ENCODE measurements at regions not wholly inside any gene's neighbourhood (a gene's known extent, or its start where the extent isn't known, plus 50 kb on each side); places are given as distances from the start of the nearest gene placed in this dataset.

DNA sequence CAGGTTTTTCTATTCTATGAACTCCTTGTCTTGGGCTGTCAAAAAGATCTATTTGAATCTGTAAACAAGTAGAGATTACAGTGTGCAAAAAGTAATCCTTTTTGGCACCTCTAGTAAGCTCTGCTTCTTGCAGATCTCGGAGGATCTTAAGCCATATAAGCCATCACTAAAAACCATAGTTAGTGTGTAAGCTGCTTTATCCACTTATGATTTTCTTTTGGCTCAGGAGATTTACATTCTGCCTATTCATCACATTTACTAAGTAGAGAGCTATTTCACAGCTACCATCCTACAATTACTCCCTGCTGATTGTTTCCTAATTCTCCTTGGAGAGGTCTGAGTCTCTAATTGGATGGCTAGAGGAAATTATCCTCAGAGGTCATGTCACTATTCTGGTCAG is 385.7 kb downstream of the AASDHPPT start:
- TF ChIP-seq, protein P1, sequence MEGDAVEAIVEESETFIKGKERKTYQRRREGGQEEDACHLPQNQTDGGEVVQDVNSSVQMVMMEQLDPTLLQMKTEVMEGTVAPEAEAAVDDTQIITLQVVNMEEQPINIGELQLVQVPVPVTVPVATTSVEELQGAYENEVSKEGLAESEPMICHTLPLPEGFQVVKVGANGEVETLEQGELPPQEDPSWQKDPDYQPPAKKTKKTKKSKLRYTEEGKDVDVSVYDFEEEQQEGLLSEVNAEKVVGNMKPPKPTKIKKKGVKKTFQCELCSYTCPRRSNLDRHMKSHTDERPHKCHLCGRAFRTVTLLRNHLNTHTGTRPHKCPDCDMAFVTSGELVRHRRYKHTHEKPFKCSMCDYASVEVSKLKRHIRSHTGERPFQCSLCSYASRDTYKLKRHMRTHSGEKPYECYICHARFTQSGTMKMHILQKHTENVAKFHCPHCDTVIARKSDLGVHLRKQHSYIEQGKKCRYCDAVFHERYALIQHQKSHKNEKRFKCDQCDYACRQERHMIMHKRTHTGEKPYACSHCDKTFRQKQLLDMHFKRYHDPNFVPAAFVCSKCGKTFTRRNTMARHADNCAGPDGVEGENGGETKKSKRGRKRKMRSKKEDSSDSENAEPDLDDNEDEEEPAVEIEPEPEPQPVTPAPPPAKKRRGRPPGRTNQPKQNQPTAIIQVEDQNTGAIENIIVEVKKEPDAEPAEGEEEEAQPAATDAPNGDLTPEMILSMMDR (IDR thresholded peaks at IDR 0.05; ENCODE audit: low read depth, low read length, missing input control): no peak
- TF ChIP-seq, protein P2, sequence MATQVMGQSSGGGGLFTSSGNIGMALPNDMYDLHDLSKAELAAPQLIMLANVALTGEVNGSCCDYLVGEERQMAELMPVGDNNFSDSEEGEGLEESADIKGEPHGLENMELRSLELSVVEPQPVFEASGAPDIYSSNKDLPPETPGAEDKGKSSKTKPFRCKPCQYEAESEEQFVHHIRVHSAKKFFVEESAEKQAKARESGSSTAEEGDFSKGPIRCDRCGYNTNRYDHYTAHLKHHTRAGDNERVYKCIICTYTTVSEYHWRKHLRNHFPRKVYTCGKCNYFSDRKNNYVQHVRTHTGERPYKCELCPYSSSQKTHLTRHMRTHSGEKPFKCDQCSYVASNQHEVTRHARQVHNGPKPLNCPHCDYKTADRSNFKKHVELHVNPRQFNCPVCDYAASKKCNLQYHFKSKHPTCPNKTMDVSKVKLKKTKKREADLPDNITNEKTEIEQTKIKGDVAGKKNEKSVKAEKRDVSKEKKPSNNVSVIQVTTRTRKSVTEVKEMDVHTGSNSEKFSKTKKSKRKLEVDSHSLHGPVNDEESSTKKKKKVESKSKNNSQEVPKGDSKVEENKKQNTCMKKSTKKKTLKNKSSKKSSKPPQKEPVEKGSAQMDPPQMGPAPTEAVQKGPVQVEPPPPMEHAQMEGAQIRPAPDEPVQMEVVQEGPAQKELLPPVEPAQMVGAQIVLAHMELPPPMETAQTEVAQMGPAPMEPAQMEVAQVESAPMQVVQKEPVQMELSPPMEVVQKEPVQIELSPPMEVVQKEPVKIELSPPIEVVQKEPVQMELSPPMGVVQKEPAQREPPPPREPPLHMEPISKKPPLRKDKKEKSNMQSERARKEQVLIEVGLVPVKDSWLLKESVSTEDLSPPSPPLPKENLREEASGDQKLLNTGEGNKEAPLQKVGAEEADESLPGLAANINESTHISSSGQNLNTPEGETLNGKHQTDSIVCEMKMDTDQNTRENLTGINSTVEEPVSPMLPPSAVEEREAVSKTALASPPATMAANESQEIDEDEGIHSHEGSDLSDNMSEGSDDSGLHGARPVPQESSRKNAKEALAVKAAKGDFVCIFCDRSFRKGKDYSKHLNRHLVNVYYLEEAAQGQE (IDR thresholded peaks at IDR 0.05): no peak
- TF ChIP-seq, protein P3, sequence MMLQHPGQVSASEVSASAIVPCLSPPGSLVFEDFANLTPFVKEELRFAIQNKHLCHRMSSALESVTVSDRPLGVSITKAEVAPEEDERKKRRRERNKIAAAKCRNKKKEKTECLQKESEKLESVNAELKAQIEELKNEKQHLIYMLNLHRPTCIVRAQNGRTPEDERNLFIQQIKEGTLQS (IDR thresholded peaks at IDR 0.05): no peak
- TF ChIP-seq RAD21 (IDR thresholded peaks at IDR 0.05): no peak
- no peak for TF ChIP-seq RXRA (IDR thresholded peaks at IDR 0.05)
- TF ChIP-seq, protein P4, sequence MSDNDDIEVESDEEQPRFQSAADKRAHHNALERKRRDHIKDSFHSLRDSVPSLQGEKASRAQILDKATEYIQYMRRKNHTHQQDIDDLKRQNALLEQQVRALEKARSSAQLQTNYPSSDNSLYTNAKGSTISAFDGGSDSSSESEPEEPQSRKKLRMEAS (IDR thresholded peaks at IDR 0.05): no peak
- TF ChIP-seq EGR1 (IDR thresholded peaks at IDR 0.05; ENCODE audit: low read depth in 2 of 2): no peak
- no peak for TF ChIP-seq SP1 (IDR thresholded peaks at IDR 0.05)
- no peak for TF ChIP-seq TAF1 (conservative IDR thresholded peaks at IDR 0.05)
- no peak for TF ChIP-seq JUND (IDR thresholded peaks at IDR 0.05)
- TF ChIP-seq, protein P5, sequence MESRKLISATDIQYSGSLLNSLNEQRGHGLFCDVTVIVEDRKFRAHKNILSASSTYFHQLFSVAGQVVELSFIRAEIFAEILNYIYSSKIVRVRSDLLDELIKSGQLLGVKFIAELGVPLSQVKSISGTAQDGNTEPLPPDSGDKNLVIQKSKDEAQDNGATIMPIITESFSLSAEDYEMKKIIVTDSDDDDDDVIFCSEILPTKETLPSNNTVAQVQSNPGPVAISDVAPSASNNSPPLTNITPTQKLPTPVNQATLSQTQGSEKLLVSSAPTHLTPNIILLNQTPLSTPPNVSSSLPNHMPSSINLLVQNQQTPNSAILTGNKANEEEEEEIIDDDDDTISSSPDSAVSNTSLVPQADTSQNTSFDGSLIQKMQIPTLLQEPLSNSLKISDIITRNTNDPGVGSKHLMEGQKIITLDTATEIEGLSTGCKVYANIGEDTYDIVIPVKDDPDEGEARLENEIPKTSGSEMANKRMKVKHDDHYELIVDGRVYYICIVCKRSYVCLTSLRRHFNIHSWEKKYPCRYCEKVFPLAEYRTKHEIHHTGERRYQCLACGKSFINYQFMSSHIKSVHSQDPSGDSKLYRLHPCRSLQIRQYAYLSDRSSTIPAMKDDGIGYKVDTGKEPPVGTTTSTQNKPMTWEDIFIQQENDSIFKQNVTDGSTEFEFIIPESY (IDR thresholded peaks at IDR 0.05): no peak
